ENCODE measurements at regions not wholly inside any gene's neighbourhood (a gene's known extent, or its start where the extent isn't known, plus 50 kb on each side); places are given as distances from the start of the nearest gene placed in this dataset.
"Not testable (repeated sequence)": the region's sequence is repeated elsewhere in the genome, so short reads cannot be mapped to it uniquely, and the experiment has no call there.

DNA sequence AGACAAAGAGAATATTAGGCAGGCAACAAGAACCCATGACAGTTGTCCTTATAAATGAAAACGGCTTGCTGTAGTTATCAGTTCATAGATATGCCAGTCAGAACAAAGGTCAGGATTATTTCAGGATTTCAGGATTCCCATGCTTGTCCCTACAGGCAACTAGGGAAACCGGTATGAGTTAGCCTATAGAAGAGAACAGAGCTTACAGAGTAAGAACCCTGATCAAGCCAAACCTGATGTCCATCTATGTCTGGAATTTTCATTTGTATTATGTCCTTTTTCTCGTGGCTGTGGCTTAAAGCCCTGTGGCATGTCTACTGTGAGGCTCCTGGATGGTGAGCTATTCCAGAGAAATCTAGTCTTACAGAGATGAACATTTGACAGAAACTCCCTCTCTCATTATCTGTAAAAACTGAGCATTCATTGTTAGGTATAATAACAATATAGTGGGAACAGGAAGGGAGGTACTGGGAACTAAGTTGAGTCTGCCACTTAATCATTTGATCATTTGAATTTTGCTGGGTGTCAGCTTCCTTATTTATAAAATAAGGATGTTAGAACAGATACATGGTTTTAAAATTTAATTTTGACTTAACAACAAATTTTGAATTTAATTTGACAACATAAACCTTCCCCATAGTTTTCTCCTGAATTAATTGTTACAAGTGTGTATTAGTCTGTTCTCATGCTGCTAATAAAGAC is 129.5 kb upstream of the KLF3 start:
- no peak overlapping the region for H3K4me3 ChIP-seq (ENCODE audit: low read depth, low read length)
- TF ChIP-seq, protein P1, sequence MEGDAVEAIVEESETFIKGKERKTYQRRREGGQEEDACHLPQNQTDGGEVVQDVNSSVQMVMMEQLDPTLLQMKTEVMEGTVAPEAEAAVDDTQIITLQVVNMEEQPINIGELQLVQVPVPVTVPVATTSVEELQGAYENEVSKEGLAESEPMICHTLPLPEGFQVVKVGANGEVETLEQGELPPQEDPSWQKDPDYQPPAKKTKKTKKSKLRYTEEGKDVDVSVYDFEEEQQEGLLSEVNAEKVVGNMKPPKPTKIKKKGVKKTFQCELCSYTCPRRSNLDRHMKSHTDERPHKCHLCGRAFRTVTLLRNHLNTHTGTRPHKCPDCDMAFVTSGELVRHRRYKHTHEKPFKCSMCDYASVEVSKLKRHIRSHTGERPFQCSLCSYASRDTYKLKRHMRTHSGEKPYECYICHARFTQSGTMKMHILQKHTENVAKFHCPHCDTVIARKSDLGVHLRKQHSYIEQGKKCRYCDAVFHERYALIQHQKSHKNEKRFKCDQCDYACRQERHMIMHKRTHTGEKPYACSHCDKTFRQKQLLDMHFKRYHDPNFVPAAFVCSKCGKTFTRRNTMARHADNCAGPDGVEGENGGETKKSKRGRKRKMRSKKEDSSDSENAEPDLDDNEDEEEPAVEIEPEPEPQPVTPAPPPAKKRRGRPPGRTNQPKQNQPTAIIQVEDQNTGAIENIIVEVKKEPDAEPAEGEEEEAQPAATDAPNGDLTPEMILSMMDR (IDR thresholded peaks at IDR 0.05; ENCODE audit: low read depth, low read length, missing control alignments): no peak
- no peak for DNase-seq (ENCODE audit: low read depth)

DNA sequence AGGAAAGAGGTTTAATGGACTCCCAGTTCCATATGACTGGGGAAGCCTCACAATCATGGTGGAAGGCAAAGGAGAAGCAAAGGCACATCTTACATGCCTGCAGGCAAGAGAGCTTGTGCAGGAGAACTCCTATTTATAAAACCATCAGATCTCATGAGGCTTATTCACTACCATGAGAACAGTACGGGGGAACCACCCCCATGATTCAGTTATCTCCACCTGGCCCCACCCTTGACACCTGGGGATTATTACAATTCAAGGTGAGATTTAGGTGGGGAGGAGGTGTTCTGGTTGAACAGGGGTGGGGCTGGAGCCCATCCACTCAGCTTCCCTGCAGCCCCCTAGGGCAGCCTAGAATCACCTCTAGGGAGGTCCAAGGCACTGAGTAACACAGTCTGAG is 128.9 kb upstream of the KLF3 start:
- H3K4me3 ChIP-seq (ENCODE audit: low read depth, low read length); DNase-seq (ENCODE audit: low read depth): not testable (repeated sequence)

DNA sequence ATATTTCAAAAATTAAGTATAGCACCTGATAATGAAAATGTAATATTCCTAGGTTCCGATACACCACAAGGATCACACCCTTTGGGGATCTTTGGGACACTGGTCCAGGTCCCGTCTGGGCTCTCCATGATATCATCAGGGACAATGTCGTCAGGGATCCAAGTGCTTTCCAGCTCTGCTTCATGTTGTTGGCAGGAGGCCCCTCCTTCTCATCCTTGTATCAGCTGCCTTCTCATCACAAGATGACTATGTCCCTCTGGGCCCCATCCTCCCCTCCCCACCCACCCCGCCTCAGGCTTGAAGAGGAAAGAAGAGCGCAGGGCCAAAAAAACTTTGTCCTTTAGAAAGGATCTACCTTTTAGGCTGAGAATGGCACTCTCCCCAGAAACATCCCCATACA is 128.3 kb upstream of the KLF3 start:
- TF ChIP-seq, protein P1 (IDR thresholded peaks at IDR 0.05; ENCODE audit: low read depth, low read length, missing control alignments): no peak
- no peak for DNase-seq (ENCODE audit: low read depth)

DNA sequence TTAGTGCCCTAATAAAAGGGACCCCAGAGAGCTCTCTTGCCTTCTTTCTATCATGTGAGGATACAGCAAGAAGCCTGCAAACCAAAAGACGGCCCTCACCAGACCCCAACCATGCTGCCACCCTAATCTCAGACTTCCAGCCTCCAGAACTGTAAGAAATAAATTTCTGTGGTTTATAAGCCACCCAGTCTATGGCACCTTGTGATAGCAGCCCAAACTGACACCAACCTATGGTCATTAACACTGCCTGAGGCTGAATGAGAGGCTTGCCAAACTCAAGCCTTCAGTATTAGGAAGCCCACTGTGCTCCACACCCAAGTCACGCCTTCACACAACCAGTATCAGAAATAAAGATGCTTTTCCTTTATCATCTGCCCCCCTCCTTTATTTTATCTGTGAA is 127.3 kb upstream of the KLF3 start:
- TF ChIP-seq, protein P1 (IDR thresholded peaks at IDR 0.05; ENCODE audit: low read depth, low read length, missing control alignments): no peak
- DNase-seq (ENCODE audit: low read depth): no peak
- no peak overlapping the region for H3K4me3 ChIP-seq (ENCODE audit: low read depth, low read length)

More for the DNA sequence above, 128.3 kb upstream of the KLF3 start:
- no peak overlapping the region for H3K4me3 ChIP-seq (ENCODE audit: low read depth, low read length)

DNA sequence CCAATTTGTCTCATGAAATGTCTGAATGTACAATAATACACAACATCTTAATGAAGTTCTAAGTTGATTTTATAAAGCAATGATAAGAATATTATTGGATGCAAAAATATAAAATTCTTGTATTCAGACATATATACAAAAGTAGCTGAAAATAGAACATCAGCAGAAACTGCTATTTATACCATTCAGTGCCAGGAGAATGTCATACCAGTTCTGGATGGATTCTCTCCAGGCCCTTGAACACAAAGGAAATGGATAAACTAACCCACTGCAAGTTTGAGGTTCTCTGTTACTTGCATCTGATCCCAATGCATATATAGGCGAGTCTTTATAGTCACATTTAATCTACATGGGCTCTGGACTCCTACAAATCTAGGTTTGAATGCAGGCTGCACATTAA is 126.3 kb upstream of the KLF3 start:
- DNase-seq (ENCODE audit: low read depth): no peak
- H3K4me3 ChIP-seq (ENCODE audit: low read depth, low read length): no peak overlapping the region
- TF ChIP-seq, protein P1 (IDR thresholded peaks at IDR 0.05; ENCODE audit: low read depth, low read length, missing control alignments): no peak

DNA sequence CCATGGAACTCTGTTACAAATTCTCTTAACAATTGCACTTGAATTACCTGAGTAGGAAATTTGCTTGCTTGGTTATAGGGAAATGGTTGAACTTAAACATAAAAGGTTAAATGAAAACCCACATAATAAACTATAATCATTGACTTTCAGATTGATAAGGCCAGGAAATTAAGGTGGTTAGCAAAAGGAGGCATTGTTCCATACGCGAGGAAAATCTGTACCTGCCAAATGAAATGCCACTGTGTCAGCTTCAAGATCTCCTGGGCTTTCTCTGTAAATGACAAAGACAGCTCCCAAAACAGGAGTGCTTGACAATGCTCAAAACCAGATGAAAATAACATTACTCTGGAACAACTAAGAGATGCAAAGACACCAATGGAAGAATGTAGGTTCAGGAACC is 125.5 kb upstream of the KLF3 start:
- no peak for DNase-seq (ENCODE audit: low read depth)
- TF ChIP-seq, protein P1 (IDR thresholded peaks at IDR 0.05; ENCODE audit: low read depth, low read length, missing control alignments): no peak
- no peak overlapping the region for H3K4me3 ChIP-seq (ENCODE audit: low read depth, low read length)

DNA sequence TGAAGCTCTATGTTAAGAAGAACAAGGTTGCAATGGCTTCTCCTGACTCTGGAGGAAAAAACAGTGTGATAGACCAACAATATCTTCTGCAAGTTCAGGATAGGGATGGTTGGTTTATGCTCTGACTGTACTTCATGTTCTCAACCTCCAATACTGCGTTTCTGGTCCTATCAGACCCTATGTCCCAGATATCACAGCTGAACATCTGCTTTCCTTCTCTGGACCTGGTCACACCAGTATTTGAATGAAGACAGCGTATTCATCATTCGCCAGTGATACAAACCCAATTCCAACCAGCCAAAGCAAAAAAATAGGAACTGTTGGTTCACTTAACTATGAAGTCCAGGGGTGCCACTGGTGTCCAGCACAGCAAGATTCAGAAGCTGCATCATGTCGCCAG is 124.5 kb upstream of the KLF3 start:
- DNase-seq (ENCODE audit: low read depth): no peak
- H3K4me3 ChIP-seq (ENCODE audit: low read depth, low read length): no peak overlapping the region
- TF ChIP-seq, protein P1 (IDR thresholded peaks at IDR 0.05; ENCODE audit: low read depth, low read length, missing control alignments): no peak
